Inflammatory macrophage treated with lipopolysaccharide for 4 hours (primary cell): ENCODE measurements at regions not wholly inside any gene's neighbourhood (a gene's known extent, or its start where the extent isn't known, plus 50 kb on each side); places are given as distances from the start of the nearest gene placed in this dataset.
A peak's percentile ranks its signal among the peaks of the same experiment; 100 is the strongest.

Experiments used
- DNase-seq: peaks from one replicate; pipeline ENCODE4 v3.0.0-alpha.2; 2020

DNA sequence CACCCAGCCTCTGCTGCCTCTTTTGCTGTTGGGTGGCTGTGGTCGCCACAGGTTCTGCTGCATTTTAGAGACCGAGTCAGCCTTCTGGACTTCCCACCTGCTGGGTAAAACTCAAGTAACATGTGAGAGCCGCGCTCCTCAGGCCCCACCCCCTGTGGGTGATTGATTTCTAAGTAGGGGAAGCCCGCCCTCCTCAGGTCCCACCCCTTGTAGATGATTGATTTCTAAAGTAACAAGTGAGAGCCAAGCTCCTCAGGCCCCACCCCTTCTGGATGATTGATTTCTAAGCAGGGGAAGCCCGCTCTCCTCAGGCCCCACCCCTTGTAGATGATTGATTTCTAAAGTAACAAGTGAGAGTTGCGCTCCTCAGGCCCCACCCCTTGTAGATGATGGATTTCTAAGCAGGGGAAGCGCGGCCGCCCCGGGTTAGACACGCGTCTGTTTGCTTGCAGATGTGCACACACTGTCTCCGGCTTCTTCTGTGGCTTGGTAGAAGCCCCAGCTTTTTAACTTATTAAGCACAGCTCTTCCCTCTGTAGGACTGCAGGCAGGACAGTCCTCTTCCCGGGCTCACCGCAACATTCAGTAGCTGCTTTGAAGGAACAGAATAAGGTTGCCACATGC lies 83.4 kb downstream of the FAM43A start:
- DNase-seq, result peak; percentile 97

DNA sequence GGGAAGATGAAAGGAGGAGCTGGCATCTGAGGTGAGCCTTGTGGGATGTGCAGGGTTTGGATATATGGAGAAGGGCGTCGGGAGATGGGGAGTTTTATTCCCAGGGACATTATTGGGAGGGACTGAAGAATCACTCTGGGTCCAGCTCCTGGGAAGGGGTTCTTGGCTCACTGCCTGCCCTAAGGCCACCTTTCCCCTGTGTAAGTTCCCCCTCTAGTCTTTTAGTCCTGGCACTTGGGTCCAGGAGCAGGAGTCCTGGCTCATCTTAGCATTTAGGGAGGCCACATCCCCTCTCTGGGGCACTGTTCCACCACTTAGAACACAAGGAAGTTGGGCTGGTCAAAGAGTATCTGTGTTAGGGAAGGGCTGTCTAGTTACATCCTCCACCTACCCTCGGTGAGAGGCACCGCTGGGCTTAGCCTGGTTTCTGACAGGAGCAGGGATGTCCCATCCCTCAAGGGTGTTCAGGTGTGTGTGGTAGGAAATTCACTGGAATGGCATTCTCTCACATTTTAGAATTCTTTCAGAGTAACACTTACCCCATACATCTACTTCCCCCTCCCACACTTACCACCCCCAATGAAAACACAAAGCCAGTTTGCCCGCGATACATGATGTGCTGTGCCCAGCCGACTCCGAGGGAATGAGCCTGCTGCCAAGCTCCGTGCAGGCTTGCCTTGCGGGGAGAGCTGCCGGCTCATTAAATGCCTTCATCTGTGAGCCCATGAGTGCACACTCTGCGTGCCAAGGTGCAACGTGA lies 86.7 kb downstream of the FAM43A start:
- DNase-seq, result no peak

DNA sequence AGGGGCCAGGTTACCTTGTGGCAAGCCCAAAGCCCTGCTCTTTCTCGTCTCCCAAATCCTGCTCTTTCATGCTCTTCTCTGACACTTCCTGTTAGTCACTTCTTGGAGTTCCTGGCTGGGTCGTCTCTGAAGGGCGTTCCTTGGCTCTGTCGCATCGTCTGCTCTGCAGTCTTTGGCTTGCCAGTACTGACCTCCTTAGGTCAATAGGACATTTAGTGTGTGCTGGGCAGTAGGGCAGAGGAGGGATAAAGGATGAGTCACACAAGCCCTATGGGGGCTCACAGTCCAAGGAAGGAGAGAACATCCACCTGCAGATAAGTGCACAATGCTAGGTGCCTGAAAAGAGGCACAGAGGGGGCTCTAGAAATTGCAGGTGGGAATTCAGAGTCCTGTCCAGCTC lies 87.5 kb downstream of the FAM43A start:
- no peak for DNase-seq

DNA sequence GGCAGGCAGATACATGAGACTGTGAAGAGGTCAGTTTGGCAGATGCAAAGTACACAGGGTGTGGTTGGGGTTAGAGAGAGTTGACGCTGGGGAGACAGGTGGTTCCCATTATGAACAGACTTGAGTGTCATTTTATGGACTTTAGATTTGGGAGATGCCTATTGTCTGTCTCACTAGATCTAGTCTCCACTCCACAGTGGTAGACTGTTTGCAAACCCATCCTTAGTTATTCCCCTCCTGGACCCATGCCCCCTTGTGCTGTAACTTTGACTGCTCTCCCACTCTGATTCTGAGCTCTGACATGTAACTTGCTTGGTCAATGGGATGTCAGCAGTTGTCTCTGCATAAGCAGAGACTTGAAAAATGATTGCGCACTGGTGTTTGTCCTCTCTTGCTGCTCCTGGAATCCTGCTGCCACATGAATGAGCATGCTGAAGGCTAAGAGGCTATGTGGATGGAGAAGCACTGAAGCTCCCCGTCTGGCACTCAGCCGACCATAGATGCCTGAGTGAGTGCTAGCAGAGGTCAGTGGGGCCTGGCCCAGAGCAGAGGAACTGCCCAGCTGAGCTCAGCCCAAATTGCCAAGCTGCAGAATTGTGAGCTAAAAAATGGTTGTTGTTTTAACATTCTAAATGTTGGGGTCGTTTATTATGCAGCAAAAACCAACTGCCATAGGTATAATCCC lies 88.2 kb downstream of the FAM43A start:
- no peak for DNase-seq

DNA sequence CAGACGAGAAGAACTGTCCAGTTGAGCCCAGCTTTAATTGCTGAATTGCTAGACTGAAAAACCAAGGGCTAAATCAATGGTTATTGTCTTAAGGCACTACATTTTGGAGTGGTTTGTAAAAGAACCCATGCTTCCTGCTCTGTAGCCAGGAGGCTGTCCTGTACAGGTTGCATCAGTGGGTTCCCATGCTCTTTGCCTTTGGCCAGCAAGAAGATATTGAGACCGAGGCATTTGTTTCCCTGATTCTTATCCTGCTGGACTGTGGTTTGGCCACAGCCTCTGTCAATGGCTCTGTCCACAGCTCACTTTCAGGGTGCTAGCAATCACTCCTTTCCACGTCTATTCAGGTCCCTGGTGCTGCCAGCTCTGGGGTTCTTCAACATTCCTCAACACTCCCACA lies 89.6 kb downstream of the FAM43A start:
- no peak for DNase-seq

DNA sequence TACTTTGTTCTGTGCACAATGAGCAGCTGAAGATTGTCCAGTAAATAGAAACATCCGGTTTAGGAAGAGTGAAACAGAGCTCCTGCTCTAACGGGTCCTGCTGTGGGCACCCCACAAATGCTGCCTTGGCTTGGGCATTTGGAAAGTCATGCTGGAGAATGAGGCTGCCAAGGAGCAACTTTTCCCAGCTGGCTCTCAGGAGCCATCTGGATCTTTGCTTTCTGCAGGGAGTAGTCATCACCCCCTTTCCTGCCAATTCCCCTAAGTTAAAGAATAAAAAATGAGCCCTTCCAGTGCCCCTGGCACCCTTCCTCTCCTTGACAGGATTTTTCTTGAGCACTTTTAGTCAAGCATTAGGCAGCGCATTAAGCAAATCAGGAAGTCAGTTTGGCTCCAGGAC lies 90.0 kb downstream of the FAM43A start:
- DNase-seq, result no peak

DNA sequence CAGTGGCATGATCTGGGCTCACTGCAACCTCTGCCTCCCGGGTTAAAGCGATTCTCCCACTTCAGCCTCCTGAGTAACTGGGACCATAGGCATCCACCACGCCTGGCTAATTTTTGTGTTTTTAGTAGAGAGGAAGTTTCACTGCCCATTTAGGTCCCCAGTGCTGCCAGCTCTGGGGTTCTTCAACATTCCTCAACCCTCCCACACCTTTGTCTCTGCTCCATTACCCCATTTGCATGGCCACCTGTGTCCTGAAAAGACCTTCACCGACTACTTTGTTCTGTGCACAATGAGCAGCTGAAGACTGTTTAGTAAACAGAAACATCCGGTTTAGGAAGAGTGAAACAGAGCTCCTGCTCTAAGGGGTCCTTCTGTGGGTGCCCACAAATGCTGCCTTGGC lies 92.0 kb downstream of the FAM43A start:
- no peak for DNase-seq

DNA sequence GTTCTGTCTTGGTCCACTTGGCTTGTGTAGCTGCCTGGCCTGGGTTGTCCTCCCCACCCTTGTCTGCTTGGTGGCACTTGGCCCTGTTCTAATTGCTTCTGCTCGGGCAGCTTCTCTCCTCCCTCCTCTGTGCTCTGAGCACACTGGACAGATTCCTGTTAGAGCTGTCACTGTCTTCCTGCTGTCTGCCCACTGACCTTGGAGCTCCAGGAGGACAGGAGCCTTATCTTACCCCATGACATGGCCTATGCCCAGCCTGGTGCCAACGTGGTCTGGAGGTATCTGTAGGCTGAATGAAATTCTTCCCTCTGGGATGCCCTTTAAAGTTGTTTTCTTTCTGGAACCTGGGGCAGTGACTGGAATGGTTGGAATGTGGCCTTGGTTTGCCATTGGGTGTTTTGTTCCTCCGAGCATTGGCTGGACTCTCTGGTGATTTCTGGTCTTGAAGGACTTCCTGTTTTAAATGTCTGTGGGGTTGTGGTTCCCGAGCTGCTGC lies 94.1 kb downstream of the FAM43A start:
- DNase-seq, result no peak

DNA sequence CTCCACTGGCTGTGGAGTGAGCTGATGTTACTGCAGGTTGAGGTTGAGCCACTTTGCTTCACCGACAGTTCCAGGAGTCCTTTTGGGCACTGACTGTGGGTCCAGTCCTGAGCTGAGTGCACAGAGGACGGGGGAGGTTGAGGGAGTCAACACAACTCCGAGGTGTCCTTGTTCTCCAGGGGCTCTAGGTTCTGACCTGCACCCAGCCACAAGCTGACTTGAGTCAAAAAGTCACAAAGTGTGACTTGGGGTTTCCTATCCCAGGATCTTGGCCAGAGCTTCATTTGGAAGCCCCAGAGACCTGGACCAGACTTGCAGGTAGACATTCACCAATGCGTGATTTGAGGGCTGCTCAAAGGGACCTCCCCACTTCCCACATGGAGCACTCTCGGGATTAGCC lies 95.0 kb downstream of the FAM43A start:
- DNase-seq, result no peak

DNA sequence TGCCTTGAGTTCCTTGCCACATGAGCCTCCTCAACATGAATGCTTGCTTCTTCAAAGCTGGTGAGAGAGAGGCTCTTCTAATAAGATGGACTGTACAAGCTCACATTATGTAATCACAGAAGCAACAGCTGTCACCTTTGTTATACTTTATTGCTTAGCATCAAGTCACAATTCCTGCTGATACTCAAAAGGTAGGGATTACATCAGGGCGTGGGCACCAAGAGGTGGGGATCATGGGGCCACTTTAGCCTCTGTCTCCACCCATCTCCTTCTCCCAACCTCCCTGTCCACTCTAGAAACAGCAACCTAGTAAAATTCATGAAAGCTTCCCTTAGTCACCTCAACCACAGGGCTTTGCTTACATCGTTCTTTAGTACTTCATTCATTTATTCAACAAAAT lies 95.9 kb downstream of the FAM43A start:
- no peak for DNase-seq

DNA sequence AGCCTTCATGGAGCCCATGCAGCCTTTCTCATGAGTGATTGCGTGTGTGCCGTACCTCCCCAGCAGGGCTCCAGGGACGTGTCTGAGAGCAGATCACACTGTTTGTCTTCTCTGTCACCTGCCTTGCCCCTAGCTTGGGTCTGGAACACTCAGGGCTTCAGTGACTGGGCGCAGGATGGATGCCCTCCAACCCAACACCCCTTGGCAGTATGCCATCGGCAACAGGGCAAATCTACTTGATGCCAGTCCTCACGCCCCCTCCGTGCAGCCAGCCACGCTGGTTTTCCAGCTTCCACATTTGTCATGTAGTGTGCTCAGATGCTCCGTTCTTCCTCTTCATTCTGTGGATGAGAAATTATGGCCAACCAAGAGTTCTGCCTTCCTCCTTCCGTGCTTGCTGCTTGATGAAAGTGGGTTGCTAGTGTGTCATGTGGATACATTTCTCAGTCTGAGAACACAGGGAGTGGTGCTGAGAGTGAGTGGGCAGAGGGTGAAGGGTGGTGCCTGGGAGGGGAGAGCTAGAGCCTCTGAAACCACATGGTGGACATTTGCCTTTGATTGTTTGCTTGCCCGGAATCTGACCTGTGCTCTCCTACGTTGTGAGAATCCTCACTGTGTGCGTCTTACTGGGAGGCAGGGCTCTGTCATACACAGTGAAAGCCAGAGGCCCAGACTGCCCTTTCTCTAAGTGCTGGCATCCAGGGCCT lies 97.2 kb downstream of the FAM43A start:
- peak; percentile 86 for DNase-seq

DNA sequence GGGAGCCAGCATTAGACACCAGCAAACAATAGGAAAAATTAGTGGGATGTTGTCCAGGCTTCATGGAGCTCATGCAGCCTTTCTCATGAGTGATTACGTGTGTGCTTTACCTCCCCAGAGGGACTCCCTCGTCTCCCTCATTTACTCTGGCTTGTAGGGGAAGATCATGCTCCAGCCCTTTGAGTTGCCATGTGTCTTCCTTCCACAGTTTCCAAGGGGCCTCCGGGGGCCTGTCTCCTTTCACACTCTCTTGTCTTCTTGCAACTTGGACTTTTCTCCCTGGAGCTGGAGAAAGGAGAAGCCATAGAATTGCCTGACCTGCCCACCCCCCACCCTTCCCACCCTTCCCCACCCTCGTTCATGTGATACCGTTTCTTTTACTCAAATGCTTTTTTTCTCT lies 98.7 kb downstream of the FAM43A start:
- no peak for DNase-seq

DNA sequence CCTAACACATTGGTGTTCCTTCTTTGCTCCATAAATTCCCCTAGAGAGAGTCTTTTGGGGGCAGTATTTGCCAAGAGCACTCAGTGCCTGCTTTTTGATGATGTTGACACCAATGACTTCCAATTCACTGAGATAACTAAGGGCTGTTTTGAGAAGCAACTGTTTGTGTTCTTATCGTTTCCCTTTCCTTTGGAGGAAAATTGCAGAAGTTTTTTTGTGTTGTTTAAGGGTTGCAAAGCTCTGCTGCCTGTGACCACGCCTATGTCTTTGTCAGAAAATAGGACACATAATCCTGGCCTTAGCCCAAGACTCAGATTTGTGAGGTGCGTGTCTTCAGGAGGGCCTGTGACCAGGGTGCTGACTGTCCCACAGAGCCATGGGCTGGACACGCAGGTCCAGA lies 99.6 kb downstream of the FAM43A start:
- peak; percentile 69 for DNase-seq

DNA sequence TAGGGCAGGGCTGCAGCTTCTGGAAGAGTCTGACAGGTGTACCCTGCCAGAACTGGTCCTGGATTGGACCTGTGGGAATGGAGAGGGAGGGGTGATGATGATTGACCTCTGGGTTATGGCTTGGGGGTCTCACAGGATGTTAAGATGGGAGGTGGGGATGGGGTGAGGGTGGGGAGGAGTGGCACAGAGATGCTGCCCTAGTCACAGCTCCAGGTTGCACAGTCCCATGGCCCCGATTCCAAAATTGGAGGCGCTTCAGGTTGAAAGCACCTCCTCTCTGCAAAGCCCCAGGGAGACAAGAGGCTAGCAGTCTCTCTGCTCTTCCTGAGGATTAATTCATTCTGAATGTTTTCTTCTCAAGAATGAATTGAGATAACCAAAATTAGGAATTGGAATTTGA lies 101.4 kb downstream of the FAM43A start:
- no peak for DNase-seq

DNA sequence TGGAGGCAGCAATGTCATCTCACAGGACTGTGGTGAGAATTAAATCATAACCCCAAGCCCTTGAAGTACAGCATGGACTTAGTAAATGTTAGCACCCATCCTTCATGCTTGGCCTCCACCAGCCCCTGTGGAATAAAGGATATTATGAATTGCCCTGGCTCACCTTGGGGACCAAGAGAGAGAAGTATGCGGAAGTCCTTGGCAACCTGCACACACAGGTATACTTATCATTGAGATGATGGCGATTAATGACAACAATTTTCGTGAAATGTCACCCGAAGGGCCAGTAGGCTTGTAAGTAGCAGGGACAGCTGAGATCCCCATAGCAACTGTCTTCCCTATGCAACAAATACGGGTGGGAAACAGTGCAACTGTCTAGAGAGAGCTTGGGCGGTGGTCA lies 102.0 kb downstream of the FAM43A start:
- DNase-seq, result no peak

DNA sequence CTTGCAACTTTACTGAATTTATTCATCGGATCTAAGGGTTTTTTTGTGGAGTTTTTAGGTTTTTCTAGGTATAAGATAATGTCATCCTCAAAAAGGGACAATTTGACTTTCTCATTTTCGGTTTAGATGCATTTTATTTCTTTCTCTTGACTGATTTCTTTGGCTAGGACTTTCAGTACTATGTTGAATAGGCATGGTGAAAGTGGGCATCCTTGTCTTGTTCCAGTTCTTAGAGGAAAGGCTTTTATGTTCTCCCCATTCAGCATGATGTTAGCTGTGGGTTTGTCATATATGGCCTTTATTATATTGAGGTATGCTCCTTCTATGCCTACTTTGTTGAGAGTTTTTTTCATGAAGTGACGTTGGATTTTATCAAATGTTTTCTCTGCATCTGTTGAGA lies 106.7 kb downstream of the FAM43A start:
- DNase-seq, result no peak

DNA sequence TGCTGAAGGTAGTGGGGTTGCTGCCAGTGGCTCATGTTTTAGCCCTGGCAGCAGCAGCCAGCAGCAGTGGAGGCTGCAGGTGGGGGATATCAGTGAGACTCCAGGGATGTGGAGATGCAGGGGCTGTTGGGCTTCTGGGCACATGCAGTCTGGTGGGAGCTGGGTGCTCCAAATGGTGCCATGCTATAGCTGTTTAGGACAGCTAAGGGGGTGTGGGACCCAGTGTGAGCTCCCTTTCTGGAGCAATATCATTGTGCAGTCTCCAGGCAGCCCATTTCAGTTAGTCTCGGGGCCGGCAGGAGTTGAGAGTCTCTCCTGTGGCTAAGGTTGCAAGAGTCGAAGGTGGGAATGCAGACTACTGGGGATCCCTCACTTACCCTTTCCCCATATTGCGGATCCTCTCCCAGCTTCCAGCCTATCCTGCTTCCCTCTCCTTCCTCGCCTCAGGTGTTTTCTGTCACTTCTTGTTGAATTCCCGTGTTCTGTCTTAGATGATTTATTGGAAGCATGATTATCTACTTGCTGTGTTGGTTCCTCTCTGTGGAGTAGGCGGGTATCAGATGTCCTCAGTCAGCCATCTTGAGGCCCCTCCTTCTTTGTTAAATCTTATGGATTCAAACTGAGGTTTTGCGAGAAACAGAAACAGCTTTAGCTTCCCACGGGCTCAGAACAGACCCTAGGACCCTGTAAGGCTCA lies 112.0 kb downstream of the FAM43A start:
- DNase-seq, result no peak

DNA sequence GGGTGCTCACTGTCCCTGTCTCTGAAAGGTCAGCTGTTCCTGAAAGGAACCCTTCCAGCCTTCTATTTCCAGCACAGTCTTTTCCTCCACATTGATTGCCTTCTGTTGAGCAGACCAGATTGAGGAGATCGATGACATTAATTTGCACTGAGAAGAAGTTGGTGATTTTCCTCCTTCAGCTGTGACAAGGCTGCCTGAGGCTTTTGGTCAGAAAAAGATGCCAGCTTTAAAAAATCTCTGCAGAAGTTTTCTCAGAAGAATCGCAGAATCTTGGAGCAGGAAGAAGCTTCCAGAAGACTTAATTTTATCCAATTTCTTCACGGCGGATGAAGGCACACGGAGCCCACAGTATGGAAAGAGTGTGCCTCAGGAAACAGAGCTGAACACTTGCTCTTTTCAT lies 112.8 kb downstream of the FAM43A start:
- no peak for DNase-seq

DNA sequence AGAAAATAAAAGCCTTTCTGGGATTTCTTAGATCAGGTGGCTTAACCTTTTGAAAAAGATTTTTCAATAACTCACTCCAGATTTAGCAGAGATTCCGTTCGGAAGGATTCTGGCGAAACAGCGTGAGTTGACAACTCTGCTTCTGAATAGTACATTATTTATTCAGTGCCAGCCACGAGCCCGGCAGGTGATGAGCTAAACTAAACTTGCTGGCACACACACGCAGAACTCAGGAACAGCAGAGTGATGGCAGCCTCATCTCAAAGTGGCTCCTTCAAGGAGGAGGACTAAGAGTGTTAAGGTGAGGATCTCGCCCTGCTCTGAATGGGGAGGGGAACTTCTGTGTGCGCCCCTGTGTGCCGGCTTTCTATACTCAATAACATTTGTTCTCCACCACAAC lies 114.3 kb downstream of the FAM43A start:
- DNase-seq, result no peak

DNA sequence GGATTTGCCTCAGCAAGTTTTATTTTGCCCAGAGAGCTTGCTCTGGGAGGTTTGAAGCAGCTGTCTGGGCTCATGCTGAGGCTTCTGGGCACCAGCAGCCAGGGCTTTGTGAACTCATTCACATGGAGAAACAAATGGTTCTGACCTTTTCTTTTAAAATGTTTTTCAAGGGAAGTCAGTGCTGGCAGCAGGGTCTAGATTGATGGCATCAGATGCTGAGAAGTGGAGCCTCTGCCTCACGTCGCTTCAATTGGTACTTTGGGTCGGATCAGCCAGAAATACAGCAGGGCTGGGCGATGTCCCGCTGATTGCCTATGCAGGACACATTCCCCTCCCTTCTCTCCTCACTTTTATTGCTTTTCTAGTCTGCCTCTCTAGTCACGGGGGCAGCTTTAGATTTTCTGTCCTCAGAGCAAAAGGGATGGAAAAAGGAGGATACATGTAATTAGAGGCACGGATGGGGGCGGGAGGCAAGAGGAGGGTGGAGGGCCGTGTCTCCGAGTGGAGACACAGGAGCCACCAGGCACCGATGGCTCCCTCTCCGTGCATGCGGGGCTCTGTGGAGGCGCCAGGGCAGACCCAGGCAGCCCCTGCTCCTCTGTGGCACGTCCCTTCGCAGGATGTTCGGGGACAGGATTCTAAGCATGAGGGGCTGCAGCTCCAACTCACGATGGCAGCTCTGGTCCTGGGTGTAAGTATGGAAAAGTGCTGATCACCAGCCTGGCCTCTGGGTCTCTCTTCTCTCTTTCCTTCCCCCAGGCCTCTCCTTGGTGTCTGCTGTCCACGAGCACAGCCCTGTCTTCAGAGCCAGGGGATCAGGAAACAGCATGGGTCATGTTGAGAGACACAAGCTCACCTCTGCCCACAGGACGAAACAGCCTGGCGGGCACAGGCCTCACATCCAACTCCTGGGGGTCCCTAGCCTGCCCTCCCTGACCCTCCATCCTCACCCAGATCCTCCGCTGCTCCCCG lies 116.1 kb downstream of the FAM43A start:
- no peak for DNase-seq

DNA sequence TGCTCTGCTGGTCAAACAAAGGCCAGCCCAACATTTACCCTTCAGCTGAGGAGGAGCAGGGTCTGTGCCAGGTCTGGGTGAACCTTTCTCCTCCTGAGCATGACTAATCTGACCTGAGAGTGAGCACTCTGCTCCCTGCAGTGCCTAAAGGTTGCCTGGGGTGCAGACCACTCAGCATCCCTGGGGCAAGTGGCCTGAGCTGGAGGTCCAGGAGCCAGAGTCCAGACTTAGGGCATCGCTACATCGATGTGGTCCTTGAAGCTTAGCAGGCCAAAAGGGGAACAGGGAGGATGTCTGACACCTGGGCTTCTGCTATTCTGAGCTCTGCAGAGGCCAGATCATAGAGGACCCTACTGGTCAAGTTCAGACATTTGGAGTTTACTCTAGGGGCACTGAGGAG lies 119.1 kb downstream of the FAM43A start:
- no peak for DNase-seq

DNA sequence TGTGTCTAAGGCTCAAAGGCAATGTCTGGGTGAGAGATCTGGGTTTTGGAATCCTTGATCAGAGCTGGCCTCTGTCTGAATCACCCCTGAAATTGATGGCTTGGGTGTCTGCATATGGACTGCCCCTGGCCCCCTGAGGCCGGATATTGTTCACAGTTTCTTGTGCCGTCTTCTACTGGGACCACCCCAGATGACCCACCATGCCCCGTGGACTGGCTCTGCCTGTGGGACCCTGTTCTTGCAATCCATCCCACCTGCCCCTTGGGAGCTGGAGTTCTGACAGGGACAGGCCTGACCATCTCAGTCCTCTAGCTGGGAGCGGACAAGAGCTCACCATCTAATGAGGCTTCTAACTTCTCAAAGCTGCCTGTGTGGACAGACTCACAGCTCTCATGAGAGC lies 119.9 kb downstream of the FAM43A start:
- DNase-seq, result no peak
